SU-DHL-6 (cell line): ENCODE measurements at regions not wholly inside any gene's neighbourhood (a gene's known extent, or its start where the extent isn't known, plus 50 kb on each side); places are given as distances from the start of the nearest gene placed in this dataset.

ENCODE experiments used
- CTCF ChIP-seq: fragments of 200-600 bp; sonication (generic); IDR thresholded peaks from one replicate; pipeline ENCODE4 v1.5.1; 2017; ENCODE audit warnings: antibody characterized with exemption, mild to moderate bottlenecking, low read length, moderate library complexity; ENCODE audit not compliant: insufficient read depth, poor library complexity, severe bottlenecking
- EZH2phosphoT487 ChIP-seq: fragments of 200-600 bp; sonication (generic), shearing (Covaris generic); conservative IDR thresholded peaks from 2 replicates; pipeline ENCODE4 v1.6.1; 2018; ENCODE audit warnings: mild to moderate bottlenecking, antibody characterized with exemption, low read length, moderate library complexity, mixed read lengths

GRCh38 chr1:230555814-230556213 lies 86.5 kb upstream of the COG2 start:
- TF ChIP-seq CTCF (no peak), EZH2phosphoT487 (no peak)
